Thyroid gland (tissue), 4 donors: ENCODE measurements at regions not wholly inside any gene's neighbourhood (a gene's known extent, or its start where the extent isn't known, plus 50 kb on each side); places are given as distances from the start of the nearest gene placed in this dataset.
A peak's percentile ranks its signal among the peaks of the same experiment; 100 is the strongest.

Source experiments
- DNase-seq, 2 donors: peaks; one replicate each; pipeline ENCODE4 v3.0.0-alpha.2; 2019
- H3K27ac ChIP-seq, 3 donors: fragments of 200-600 bp; sonication (generic); 1 replicate in 2 of 3; 2 replicates in 1 of 3; pipeline ENCODE4 v1.5.1; 2016 to 2019; ENCODE audit warnings: mild to moderate bottlenecking in 1 of 3, moderate library complexity in 1 of 3
- H3K27me3 ChIP-seq: fragments of 200-600 bp; sonication (generic); one replicate; pipeline ENCODE4 v1.5.1; 2019
- H3K36me3 ChIP-seq, 2 donors: fragments of 200-600 bp; sonication (generic); one replicate each; pipeline ENCODE4 v1.5.1; 2016 to 2019
- H3K4me1 ChIP-seq, 2 donors: fragments of 200-600 bp; sonication (generic); one replicate each; pipeline ENCODE4 v1.5.1; 2017 to 2019
- H3K4me3 ChIP-seq, 3 donors: fragments of 200-600 bp; sonication (generic); replicated peaks in 1 of 3; 1 replicate in 2 of 3; 2 replicates in 1 of 3; pipeline ENCODE4 v1.5.1; 2016; ENCODE audit warnings: mild to moderate bottlenecking in 1 of 3
- H3K9me3 ChIP-seq: fragments of 200-600 bp; sonication (generic); one replicate; pipeline ENCODE4 v1.5.1; 2017
- CTCF ChIP-seq, 6 experiments: fragments of 200-600 bp in 3 of 6; fragments of 450-650 bp in 3 of 6; sonication (generic) in 3 of 6; IDR thresholded peaks; one replicate each; pipeline ENCODE4 v1.5.1; 2016 to 2019; ENCODE audit warnings: antibody characterized with exemption in 6 of 6, mild to moderate bottlenecking in 2 of 6, inconsistent platforms in 1 of 6, moderate library complexity in 1 of 6
- POLR2A ChIP-seq, 2 donors: fragments of 450-650 bp; IDR thresholded peaks; one replicate each; pipeline ENCODE4 v1.6.1; 2017; ENCODE audit warnings: antibody characterized with exemption in 2 of 2, mild to moderate bottlenecking in 2 of 2, moderate library complexity in 1 of 2
- WGBS, 2 donors: methylation state at CpG; one replicate each; pipeline ENCODE4 v1.1.5; 2017; 5-methylcytosine and 5-hydroxymethylcytosine counted together
- intact Hi-C: fragments of 100-400 bp; cut with DNase I; formaldehyde crosslinking; loops from one replicate; pipeline ENCODE4 v1.15.1; 2023

- no peak for TF ChIP-seq POLR2A (IDR thresholded peaks at IDR 0.05)
- no peak for TF ChIP-seq CTCF (IDR thresholded peaks at IDR 0.05)
Observed at GRCh38 chr20:48202334-48203113, 417.2 kb upstream of the SULF2 start.

GRCh38 chr20:48201885-48202284 lies 416.6 kb upstream of the SULF2 start:
- no peak overlapping the region for H3K4me3 ChIP-seq
- intact Hi-C loops = no loop called here
- no peaks in the 10 kb centered on the region for H3K9me3 ChIP-seq
- no peak for DNase-seq
- H3K27ac ChIP-seq = no peak overlapping the region
- TF ChIP-seq POLR2A (IDR thresholded peaks at IDR 0.05) (no peak), CTCF (IDR thresholded peaks at IDR 0.05) (no peak)
- 80 to 90% methylated on average over 2 to 3 of the region's 5 CpGs for WGBS, 2 donors
- no peaks in the 10 kb centered on the region for H3K27me3 ChIP-seq
- no peaks in the 10 kb centered on the region for H3K4me1 ChIP-seq
- no peaks in the 10 kb centered on the region for H3K36me3 ChIP-seq

More at GRCh38 chr20:48202334-48203113, 417.2 kb upstream of the SULF2 start:
- DNase-seq = no peak
- Histone ChIP-seq H3K9me3 (no peaks in the 10 kb centered on the region), H3K4me1 (no peaks in the 10 kb centered on the region), H3K4me3 (no peak overlapping the region), H3K27ac (no peak overlapping the region), H3K36me3 (no peaks in the 10 kb centered on the region), H3K27me3 (no peaks in the 10 kb centered on the region)
- 83% methylated on average over 13 to 19 of the region's 19 CpGs for WGBS, 2 donors
- intact Hi-C loops = no loop called here

- no peak overlapping the region for H3K4me3 ChIP-seq
- 72 to 79% methylated on average over 6 to 8 of the region's 8 CpGs for WGBS, 2 donors
- H3K27me3 ChIP-seq = no peaks in the 10 kb centered on the region
- no peaks in the 10 kb centered on the region for H3K9me3 ChIP-seq
- no peak overlapping the region for H3K27ac ChIP-seq
- H3K4me1 ChIP-seq = no peaks in the 10 kb centered on the region
- intact Hi-C loops = no loop called here
- no peak for DNase-seq
- H3K36me3 ChIP-seq = no peaks in the 10 kb centered on the region
- TF ChIP-seq POLR2A (IDR thresholded peaks at IDR 0.05) = no peak
- TF ChIP-seq CTCF (IDR thresholded peaks at IDR 0.05) = no peak
Observed at GRCh38 chr20:48201188-48201587, 415.9 kb upstream of the SULF2 start.

GRCh38 chr20:48198929-48199451 lies 413.7 kb upstream of the SULF2 start:
- no peaks in the 10 kb centered on the region for H3K4me1 ChIP-seq
- no peak overlapping the region for H3K27ac ChIP-seq
- WGBS, 2 donors = 50 to 65% methylated on average over 8 of the region's 8 CpGs
- no peak overlapping the region for H3K4me3 ChIP-seq
- intact Hi-C loops = no loop called here
- H3K36me3 ChIP-seq = no peaks in the 10 kb centered on the region
- H3K9me3 ChIP-seq = no peaks in the 10 kb centered on the region
- H3K27me3 ChIP-seq = no peaks in the 10 kb centered on the region
- peak in 1 of 2 donors; percentile 5 for DNase-seq
- no peak for TF ChIP-seq CTCF (IDR thresholded peaks at IDR 0.05)
- TF ChIP-seq POLR2A (IDR thresholded peaks at IDR 0.05) = no peak

- H3K36me3 ChIP-seq = no peaks in the 10 kb centered on the region
- H3K4me1 ChIP-seq = no peaks in the 10 kb centered on the region
- no peak for DNase-seq
- no peak for TF ChIP-seq POLR2A (IDR thresholded peaks at IDR 0.05)
- no peak for TF ChIP-seq CTCF (IDR thresholded peaks at IDR 0.05)
- no peak overlapping the region for H3K4me3 ChIP-seq
- no peaks in the 10 kb centered on the region for H3K27me3 ChIP-seq
- WGBS, 2 donors = 63 to 80% methylated on average over 14 of the region's 14 CpGs
- no peaks in the 10 kb centered on the region for H3K9me3 ChIP-seq
- no peak overlapping the region for H3K27ac ChIP-seq
- intact Hi-C loops = no loop called here
Observed at GRCh38 chr20:48197066-48197465, 411.8 kb upstream of the SULF2 start.
